ENCODE measurements at regions not wholly inside any gene's neighbourhood (a gene's known extent, or its start where the extent isn't known, plus 50 kb on each side); places are given as distances from the start of the nearest gene placed in this dataset.

DNA sequence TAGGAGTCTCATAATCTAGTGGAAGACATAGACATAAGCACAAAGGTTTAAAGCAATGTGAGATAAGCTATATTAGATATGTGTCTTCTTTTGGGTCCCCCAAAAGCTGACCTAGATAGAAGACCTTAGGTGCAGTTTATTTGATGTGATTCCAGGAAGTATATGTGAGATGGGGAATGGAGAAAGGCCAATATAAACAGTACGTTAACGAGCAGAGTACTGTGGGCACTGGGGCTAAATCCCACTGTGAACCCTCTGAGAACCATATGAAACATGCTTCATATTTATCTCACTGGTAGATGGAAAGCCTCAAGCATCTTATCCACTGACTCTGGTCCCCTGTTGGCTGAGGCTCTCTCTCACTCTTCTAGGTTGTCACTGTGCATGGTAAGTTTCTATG is 62.6 kb upstream of the ZC3H15 start:
- TF ChIP-seq, protein P1, sequence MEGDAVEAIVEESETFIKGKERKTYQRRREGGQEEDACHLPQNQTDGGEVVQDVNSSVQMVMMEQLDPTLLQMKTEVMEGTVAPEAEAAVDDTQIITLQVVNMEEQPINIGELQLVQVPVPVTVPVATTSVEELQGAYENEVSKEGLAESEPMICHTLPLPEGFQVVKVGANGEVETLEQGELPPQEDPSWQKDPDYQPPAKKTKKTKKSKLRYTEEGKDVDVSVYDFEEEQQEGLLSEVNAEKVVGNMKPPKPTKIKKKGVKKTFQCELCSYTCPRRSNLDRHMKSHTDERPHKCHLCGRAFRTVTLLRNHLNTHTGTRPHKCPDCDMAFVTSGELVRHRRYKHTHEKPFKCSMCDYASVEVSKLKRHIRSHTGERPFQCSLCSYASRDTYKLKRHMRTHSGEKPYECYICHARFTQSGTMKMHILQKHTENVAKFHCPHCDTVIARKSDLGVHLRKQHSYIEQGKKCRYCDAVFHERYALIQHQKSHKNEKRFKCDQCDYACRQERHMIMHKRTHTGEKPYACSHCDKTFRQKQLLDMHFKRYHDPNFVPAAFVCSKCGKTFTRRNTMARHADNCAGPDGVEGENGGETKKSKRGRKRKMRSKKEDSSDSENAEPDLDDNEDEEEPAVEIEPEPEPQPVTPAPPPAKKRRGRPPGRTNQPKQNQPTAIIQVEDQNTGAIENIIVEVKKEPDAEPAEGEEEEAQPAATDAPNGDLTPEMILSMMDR (conservative IDR thresholded peaks at IDR 0.05): no peak
- TF ChIP-seq ZFX (IDR thresholded peaks at IDR 0.05): no peak
